ENCODE measurements at regions not wholly inside any gene's neighbourhood (a gene's known extent, or its start where the extent isn't known, plus 50 kb on each side); places are given as distances from the start of the nearest gene placed in this dataset.

DNA sequence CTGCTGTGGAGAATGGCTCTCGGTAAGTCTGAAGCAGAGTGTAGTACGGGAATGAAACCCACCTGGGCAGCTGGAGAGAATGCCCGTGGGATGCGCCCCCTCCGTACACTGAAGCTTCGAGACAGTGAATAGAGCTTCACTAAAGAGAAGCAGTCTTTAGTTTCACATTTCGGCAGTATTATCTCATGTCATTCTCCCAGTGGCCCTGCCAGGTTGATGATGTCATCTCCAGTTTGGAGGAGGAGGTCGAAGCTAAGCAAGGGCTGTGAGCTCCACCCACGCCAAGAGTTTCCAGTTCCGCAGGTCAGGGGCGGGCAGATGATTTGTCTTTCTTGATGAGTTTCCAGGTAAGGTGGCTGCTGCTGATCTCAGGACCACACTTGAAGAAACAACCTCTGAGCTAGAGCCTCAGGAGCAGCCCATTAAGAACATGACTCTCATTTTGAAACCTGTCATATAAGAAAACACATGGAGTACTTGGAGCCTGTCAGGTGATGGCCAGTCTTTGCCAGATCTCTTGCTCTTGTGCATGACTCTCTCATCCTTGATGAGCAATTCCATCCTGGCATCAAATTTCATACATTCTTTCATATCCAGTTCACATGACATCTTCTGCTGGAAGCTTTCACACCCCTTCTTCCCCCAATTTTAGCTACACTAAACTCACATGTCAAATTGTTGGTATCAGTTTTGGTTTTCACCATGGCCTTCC lies 475.0 kb downstream of the RNF144A start:
- H2BK15ac ChIP-seq (ENCODE audit: low read length), result no peak overlapping the region
- no peak overlapping the region for H2AK5ac ChIP-seq (ENCODE audit: low read depth, low read length)
- H3K14ac ChIP-seq (ENCODE audit: low read length), result no peak overlapping the region
- no peak overlapping the region for H4K8ac ChIP-seq (ENCODE audit: low read depth, low read length)
- H2BK120ac ChIP-seq (ENCODE audit: low read depth, low read length), result no peak overlapping the region
- H3K9me3 ChIP-seq (replicated peaks in 1 of 2; ENCODE audit: control insufficient read depth in 2 of 2, insufficient read depth in 1 of 2, low read depth in 1 of 2, low read length in 2 of 2), result no peaks in the 10 kb centered on the region
- H4K91ac ChIP-seq (ENCODE audit: low read depth, low read length, poor library complexity), result no peak overlapping the region
- H2BK5ac ChIP-seq (ENCODE audit: low read length), result no peak overlapping the region
- H3K36me3 ChIP-seq (replicated peaks in 1 of 2; ENCODE audit: control insufficient read depth in 2 of 2, insufficient read depth in 2 of 2, low read length in 2 of 2), result no peaks in the 10 kb centered on the region
- no peak overlapping the region for H2BK12ac ChIP-seq (ENCODE audit: low read length)
- H3K27ac ChIP-seq (replicated peaks; ENCODE audit: low read length), result no peak overlapping the region
- no peaks in the 10 kb centered on the region for H3K27me3 ChIP-seq (ENCODE audit: control insufficient read depth in 3 of 3, insufficient read depth in 3 of 3, low read depth in 1 of 3, low read length in 3 of 3)
- no peak overlapping the region for H3K9ac ChIP-seq (ENCODE audit: low read depth, low read length, poor library complexity)
- H3K79me1 ChIP-seq (ENCODE audit: low read depth, low read length), result no peaks in the 10 kb centered on the region
- H2AFZ ChIP-seq (ENCODE audit: low read length), result no peak overlapping the region
- DNase-seq (ENCODE audit: low spot score), result no peak
- no CpG with 5 or more reads among the region's 11 CpGs for WGBS, 2 donors (ENCODE audit: extremely low coverage in 2 of 2, insufficient read length in 2 of 2, insufficient replicate concordance in 1 of 2)
- H3K23ac ChIP-seq (ENCODE audit: low read depth, low read length, poor library complexity), result no peak overlapping the region
- H3K4me1 ChIP-seq (ENCODE audit: control insufficient read depth in 2 of 2, insufficient read depth in 1 of 2, low read depth in 1 of 2, low read length in 2 of 2), result peaks cover 0 to 10% of the 10 kb centered on the region in 2 donors
- no peak overlapping the region for H3K18ac ChIP-seq (ENCODE audit: low read length)
- H3K4me2 ChIP-seq (ENCODE audit: insufficient read depth, low read length, poor library complexity, severe bottlenecking), result no peak overlapping the region
- H3K4ac ChIP-seq (ENCODE audit: low read length), result no peak overlapping the region
- H3K4me3 ChIP-seq (ENCODE audit: low read length in 2 of 2), result no peak overlapping the region

DNA sequence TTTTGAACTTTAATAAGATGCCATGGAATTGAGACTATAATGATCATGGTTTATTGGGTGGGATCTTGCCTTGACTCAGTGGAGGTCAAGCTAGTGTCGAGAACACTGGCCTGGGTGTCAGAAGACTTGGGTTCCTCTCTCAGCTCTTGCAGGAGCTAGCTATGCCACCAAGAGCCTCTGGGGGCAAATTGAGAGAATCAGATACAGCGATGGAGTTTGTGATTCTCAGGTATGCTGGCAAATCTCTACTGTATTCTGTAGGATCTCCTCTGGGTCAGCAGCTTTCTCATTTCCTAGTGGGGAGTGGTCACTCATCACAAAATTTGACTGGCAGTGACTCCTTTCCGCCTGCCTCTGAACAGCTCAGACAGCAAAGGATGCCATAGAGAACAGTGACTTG lies 477.0 kb downstream of the RNF144A start:
- Histone ChIP-seq H2BK15ac (ENCODE audit: low read length) (no peak overlapping the region), H3K79me1 (ENCODE audit: low read depth, low read length) (no peaks in the 10 kb centered on the region), H3K4me3 (ENCODE audit: low read length in 2 of 2) (no peak overlapping the region), H3K36me3 (replicated peaks in 1 of 2; ENCODE audit: control insufficient read depth in 2 of 2, insufficient read depth in 2 of 2, low read length in 2 of 2) (no peaks in the 10 kb centered on the region), H3K9me3 (replicated peaks in 1 of 2; ENCODE audit: control insufficient read depth in 2 of 2, insufficient read depth in 1 of 2, low read depth in 1 of 2, low read length in 2 of 2) (no peaks in the 10 kb centered on the region), H3K4ac (ENCODE audit: low read length) (no peak overlapping the region), H2BK5ac (ENCODE audit: low read length) (no peak overlapping the region), H4K8ac (ENCODE audit: low read depth, low read length) (no peak overlapping the region), H3K27me3 (ENCODE audit: control insufficient read depth in 3 of 3, insufficient read depth in 3 of 3, low read depth in 1 of 3, low read length in 3 of 3) (no peaks in the 10 kb centered on the region), H2AFZ (ENCODE audit: low read length) (no peak overlapping the region), H2BK12ac (ENCODE audit: low read length) (no peak overlapping the region), H3K9ac (ENCODE audit: low read depth, low read length, poor library complexity) (no peak overlapping the region), H3K23ac (ENCODE audit: low read depth, low read length, poor library complexity) (no peak overlapping the region), H3K14ac (ENCODE audit: low read length) (no peak overlapping the region), H3K18ac (ENCODE audit: low read length) (no peak overlapping the region), H3K27ac (replicated peaks; ENCODE audit: low read length) (no peak overlapping the region), H2BK120ac (ENCODE audit: low read depth, low read length) (no peak overlapping the region), H2AK5ac (ENCODE audit: low read depth, low read length) (no peak overlapping the region), H3K4me2 (ENCODE audit: insufficient read depth, low read length, poor library complexity, severe bottlenecking) (no peak overlapping the region), H3K4me1 (ENCODE audit: control insufficient read depth in 2 of 2, insufficient read depth in 1 of 2, low read depth in 1 of 2, low read length in 2 of 2) (peaks cover 0 to 10% of the 10 kb centered on the region in 2 donors), H4K91ac (ENCODE audit: low read depth, low read length, poor library complexity) (no peak overlapping the region)
- no peak for DNase-seq (ENCODE audit: low spot score)
- no CpG with 5 or more reads among the region's 3 CpGs for WGBS, 2 donors (ENCODE audit: extremely low coverage in 2 of 2, insufficient read length in 2 of 2, insufficient replicate concordance in 1 of 2)

GRCh38 chr2:7400628-7401027 lies 483.4 kb downstream of the RNF144A start:
- Histone ChIP-seq H3K18ac (ENCODE audit: low read length) (no peak overlapping the region), H3K79me1 (ENCODE audit: low read depth, low read length) (no peaks in the 10 kb centered on the region), H3K23ac (ENCODE audit: low read depth, low read length, poor library complexity) (no peak overlapping the region), H3K4ac (ENCODE audit: low read length) (no peak overlapping the region), H2BK5ac (ENCODE audit: low read length) (no peak overlapping the region), H4K8ac (ENCODE audit: low read depth, low read length) (no peak overlapping the region), H3K9ac (ENCODE audit: low read depth, low read length, poor library complexity) (no peak overlapping the region), H2BK120ac (ENCODE audit: low read depth, low read length) (no peak overlapping the region), H3K9me3 (replicated peaks in 1 of 2; ENCODE audit: control insufficient read depth in 2 of 2, insufficient read depth in 1 of 2, low read depth in 1 of 2, low read length in 2 of 2) (no peaks in the 10 kb centered on the region), H4K91ac (ENCODE audit: low read depth, low read length, poor library complexity) (no peak overlapping the region), H3K36me3 (replicated peaks in 1 of 2; ENCODE audit: control insufficient read depth in 2 of 2, insufficient read depth in 2 of 2, low read length in 2 of 2) (no peaks in the 10 kb centered on the region), H2BK15ac (ENCODE audit: low read length) (no peak overlapping the region), H2AK5ac (ENCODE audit: low read depth, low read length) (no peak overlapping the region), H3K4me1 (ENCODE audit: control insufficient read depth in 2 of 2, insufficient read depth in 1 of 2, low read depth in 1 of 2, low read length in 2 of 2) (peaks cover 0 to 2% of the 10 kb centered on the region in 2 donors), H3K4me2 (ENCODE audit: insufficient read depth, low read length, poor library complexity, severe bottlenecking) (no peak overlapping the region), H3K4me3 (ENCODE audit: low read length in 2 of 2) (no peak overlapping the region), H3K14ac (ENCODE audit: low read length) (no peak overlapping the region), H2AFZ (ENCODE audit: low read length) (no peak overlapping the region), H3K27me3 (ENCODE audit: control insufficient read depth in 3 of 3, insufficient read depth in 3 of 3, low read depth in 1 of 3, low read length in 3 of 3) (no peaks in the 10 kb centered on the region), H2BK12ac (ENCODE audit: low read length) (no peak overlapping the region), H3K27ac (replicated peaks; ENCODE audit: low read length) (no peak overlapping the region)
- no peak for DNase-seq (ENCODE audit: low spot score)
- no CpG with 5 or more reads among the region's 4 CpGs for WGBS, 2 donors (ENCODE audit: extremely low coverage in 2 of 2, insufficient read length in 2 of 2, insufficient replicate concordance in 1 of 2)

DNA sequence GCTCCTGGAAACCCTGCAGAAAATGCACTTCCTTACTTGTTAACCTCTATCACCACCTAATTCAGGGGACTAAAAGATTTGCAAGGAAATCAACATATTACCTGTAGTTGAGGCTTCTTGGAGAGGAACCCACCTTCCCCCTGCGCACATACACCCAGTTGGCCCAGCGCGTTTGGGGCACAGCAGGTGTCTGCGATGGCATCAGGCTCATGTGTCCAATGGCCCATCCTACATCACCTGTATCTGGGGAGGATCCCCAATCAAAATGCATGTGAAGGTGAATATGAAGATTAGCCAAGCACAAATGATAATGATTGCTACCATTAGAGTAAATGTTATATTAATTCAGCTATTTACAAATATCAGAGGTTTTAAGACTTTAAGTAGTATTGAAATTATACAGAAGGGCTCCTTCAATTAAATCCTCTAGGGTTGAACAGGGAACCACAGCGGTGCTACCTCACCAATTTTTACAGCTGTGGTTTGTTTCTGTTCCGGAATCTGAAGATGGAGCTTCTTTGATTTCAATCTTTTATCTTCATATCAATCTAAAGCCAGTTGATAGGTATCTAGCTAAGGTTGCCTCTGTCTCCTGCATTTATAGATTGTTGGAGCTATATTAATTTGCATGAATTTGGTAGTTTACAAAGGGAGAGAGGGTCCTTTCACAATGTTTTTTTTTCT lies 486.0 kb downstream of the RNF144A start:
- no peak overlapping the region for H2BK5ac ChIP-seq (ENCODE audit: low read length)
- WGBS, 2 donors (ENCODE audit: extremely low coverage in 2 of 2, insufficient read length in 2 of 2, insufficient replicate concordance in 1 of 2), result no CpG with 5 or more reads among the region's 6 CpGs

More for the DNA sequence above, 486.0 kb downstream of the RNF144A start:
- Histone ChIP-seq H3K23ac (ENCODE audit: low read depth, low read length, poor library complexity) (no peak overlapping the region), H3K4ac (ENCODE audit: low read length) (no peak overlapping the region), H2BK12ac (ENCODE audit: low read length) (no peak overlapping the region), H2AK5ac (ENCODE audit: low read depth, low read length) (no peak overlapping the region), H3K79me1 (ENCODE audit: low read depth, low read length) (no peaks in the 10 kb centered on the region), H3K27me3 (ENCODE audit: control insufficient read depth in 3 of 3, insufficient read depth in 3 of 3, low read depth in 1 of 3, low read length in 3 of 3) (no peaks in the 10 kb centered on the region), H4K91ac (ENCODE audit: low read depth, low read length, poor library complexity) (no peak overlapping the region), H3K18ac (ENCODE audit: low read length) (no peak overlapping the region), H3K9ac (ENCODE audit: low read depth, low read length, poor library complexity) (no peak overlapping the region), H3K27ac (replicated peaks; ENCODE audit: low read length) (no peak overlapping the region), H3K4me3 (ENCODE audit: low read length in 2 of 2) (no peak overlapping the region), H3K14ac (ENCODE audit: low read length) (no peak overlapping the region), H4K8ac (ENCODE audit: low read depth, low read length) (no peak overlapping the region), H2BK15ac (ENCODE audit: low read length) (no peak overlapping the region), H3K9me3 (replicated peaks in 1 of 2; ENCODE audit: control insufficient read depth in 2 of 2, insufficient read depth in 1 of 2, low read depth in 1 of 2, low read length in 2 of 2) (no peaks in the 10 kb centered on the region), H3K4me1 (ENCODE audit: control insufficient read depth in 2 of 2, insufficient read depth in 1 of 2, low read depth in 1 of 2, low read length in 2 of 2) (peaks cover 0 to 5% of the 10 kb centered on the region in 2 donors), H3K4me2 (ENCODE audit: insufficient read depth, low read length, poor library complexity, severe bottlenecking) (no peak overlapping the region), H2AFZ (ENCODE audit: low read length) (no peak overlapping the region), H2BK120ac (ENCODE audit: low read depth, low read length) (no peak overlapping the region), H3K36me3 (replicated peaks in 1 of 2; ENCODE audit: control insufficient read depth in 2 of 2, insufficient read depth in 2 of 2, low read length in 2 of 2) (no peaks in the 10 kb centered on the region)
- no peak for DNase-seq (ENCODE audit: low spot score)

Measured in neuronal stem cell (in vitro differentiated cells).